Cardiac septum (tissue), 1 donor: ENCODE measurements at regions not wholly inside any gene's neighbourhood (a gene's known extent, or its start where the extent isn't known, plus 50 kb on each side); places are given as distances from the start of the nearest gene placed in this dataset.
A peak's percentile ranks its signal among the peaks of the same experiment; 100 is the strongest.

Source experiments
- DNase-seq: peaks from one replicate; pipeline ENCODE4 v3.0.0-alpha.2; 2020; ENCODE audit warnings: low spot score
- intact Hi-C: fragments of 100-400 bp; cut with DNase I; formaldehyde crosslinking; loops from one replicate; pipeline ENCODE4 v1.14.0; 2022
- donor health status: DM: no; HTN: no; CAD: no.

DNA sequence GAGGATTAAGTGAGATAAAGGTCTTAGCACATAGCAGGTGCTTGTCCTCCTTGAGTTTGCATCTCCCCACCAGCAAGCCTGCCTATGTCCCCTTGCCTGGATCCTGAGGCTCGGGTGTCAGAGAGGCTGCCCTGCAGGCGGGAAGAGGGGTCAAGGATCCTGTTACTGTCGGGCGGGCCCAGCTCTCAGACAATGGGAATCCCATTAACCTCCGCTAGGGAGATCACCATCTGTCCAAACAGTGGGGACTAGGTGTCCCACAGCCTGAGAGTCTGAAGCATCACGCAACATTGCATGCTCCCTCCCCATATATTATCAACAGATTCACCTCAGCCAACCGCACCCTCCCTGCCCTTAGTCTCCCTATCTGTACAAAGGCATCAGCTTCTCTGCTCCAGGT, 151.4 kb downstream of the FBLN2 start:
- intact Hi-C loops, result no loop called here
- DNase-seq, result peak; percentile 49

GRCh38 chr3:13696699-13697098, 147.8 kb downstream of the FBLN2 start:
- intact Hi-C loops, result no loop called here
- no peak for DNase-seq

- DNase-seq, result no peak
- intact Hi-C loops, result no loop called here
Observed at GRCh38 chr3:13693441-13693840, 144.5 kb downstream of the FBLN2 start.

DNA sequence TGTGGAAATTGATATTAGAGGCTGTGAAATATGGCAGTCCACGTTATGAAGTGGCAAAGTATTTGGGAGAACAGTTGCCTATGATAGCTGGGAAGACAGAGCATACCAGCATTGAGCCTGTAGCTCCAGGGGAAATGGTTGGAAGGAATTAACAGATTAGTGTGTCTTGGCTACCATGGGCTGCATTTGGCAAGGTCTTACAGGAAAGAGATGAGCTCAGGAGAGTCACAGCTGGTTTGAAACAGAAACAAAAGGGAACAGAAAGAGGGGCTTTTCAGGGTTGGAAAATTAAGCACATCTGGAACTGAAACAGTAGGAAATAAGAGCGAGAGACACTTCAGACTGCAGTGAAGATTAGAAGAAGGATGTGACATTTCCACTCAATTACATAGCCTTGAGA, 141.7 kb downstream of the FBLN2 start:
- intact Hi-C loops, result no loop called here
- no peak for DNase-seq

DNA sequence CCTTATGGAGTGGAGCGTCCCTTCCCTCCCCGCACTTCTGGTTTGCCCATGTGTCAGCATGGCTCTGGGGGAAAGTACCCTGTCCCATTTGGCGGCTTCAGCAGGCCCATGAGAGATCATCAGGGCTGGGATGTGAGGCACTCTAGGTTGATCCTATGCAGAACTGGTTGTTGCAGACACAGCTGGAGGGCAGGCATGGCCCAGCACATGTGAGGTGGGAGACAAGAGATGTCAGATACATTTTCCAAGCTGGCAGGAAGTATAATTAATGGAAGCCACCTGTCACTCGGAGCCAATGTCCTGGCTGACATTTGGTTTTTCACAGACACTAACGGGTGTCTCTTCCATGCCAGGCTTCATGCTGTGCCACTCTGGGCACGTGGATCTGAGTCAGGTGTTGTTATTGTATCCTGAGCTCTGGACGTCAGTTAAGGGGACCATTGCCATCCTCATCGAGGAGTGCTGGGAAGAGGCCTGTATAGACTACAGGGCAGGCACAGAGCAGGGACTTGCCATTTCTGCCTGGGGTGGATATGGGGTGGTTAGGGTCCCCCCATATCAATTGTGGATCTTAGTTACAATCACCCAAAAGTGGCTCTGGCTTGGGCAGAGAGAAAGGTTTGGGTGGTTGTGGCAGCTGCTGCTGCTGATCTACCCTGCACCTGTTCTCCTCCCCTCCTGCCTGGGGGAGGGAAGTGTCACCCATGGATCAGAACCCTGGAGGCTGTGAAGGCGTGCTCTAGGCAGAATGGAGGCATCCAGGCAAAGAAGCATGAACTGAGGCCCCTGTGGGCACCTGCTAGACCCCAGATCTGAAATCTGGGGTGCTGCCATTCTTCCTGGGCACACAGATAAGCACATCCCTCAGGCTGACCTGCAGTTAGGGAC, 140.7 kb downstream of the FBLN2 start:
- no peak for DNase-seq
- intact Hi-C loops, result no loop called here

DNA sequence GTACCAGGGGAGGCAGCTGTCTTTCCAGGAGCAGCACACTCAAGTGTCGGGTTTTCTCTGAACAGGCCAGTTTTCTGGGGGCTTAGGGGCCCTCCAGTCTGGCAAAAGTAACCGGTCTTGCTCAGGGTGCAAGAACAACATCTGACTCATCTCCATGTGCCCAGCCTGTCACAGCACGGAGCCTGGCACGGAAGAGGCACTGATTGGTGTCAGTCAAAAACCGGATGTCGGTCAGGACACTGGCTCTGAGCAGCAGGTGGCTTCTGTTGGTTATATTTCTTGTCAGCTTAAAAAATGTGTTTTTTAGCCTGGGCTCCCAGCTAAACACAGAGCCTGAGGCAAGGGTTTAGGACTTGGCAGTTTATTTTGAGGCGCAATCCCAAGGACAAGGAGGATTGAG, 139.9 kb downstream of the FBLN2 start:
- DNase-seq, result no peak
- intact Hi-C loops, result no loop called here

DNA sequence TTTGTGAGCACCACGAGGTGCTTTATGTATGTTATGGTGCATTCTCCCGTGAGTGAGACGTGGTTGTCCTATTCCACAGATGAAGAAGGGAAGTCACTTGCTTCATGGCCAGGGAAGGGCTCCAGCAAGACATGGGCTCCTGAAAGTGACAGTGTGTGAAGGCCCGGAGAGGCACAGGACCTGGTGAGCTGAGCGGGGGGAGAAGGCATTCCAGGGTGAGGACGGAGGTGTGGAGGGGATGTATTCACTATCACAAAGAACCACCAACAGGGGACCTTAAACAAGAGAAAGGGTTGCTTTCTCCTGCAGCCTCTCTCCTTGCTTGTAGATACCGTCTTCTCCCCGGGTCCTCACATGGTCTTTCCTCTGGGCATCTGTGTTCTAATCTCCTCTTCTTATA, 139.1 kb downstream of the FBLN2 start:
- no peak for DNase-seq

More for the DNA sequence above, 139.1 kb downstream of the FBLN2 start:
- intact Hi-C loops, result no loop called here
